NCI-H1092 treated with DMSO at 0.1 percent for 48 hours (cell line): ENCODE measurements at regions not wholly inside any gene's neighbourhood (a gene's known extent, or its start where the extent isn't known, plus 50 kb on each side); places are given as distances from the start of the nearest gene placed in this dataset.

ENCODE experiments used
- DNase-seq: peaks from one replicate; lab custom pipeline; 2025; lab: John Stamatoyannopoulos, UW

DNA sequence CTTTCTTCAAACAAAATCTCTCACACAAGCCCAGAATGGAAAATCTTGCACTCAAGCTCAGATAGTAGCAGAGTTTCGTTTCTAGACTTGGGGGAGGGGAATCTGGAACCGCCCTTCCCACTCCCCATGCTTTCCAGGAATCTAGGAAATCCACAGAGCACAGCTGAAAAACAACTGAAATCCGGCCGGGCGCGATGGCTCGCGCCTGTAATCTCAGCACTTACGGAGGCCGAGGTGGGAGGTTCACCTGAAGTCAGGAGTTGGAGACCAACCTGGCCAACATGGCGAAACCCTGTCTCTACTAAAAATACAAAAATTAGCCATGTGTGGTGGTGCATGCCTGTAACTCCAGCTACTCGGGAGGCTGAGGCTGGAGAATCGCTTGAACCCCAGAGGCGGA is 127.3 kb upstream of the SLC34A2 start:
- DNase-seq: no peak

- no peak for DNase-seq
These were observed 124.4 kb upstream of the SLC34A2 start for GRCh38 chr4:25531272-25531671.

DNA sequence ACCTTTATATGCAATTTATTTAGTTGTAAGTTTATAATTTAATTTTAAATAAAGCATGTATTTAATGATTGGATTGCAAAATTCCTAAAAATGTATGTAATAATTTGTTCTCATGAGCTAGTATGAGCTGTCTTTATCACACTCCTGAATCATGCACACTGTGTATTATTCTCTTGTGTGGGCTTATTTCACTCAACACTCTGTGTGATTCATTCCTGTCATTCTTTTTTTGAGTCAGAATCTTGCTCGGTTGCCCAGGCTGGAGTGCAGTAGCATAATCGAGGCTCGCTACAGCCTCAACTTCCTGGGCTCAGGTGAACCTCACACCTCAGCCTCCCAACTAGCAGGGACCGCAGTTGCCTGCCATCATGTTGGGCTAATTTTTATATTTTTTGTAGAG is 123.1 kb upstream of the SLC34A2 start:
- DNase-seq: no peak

DNA sequence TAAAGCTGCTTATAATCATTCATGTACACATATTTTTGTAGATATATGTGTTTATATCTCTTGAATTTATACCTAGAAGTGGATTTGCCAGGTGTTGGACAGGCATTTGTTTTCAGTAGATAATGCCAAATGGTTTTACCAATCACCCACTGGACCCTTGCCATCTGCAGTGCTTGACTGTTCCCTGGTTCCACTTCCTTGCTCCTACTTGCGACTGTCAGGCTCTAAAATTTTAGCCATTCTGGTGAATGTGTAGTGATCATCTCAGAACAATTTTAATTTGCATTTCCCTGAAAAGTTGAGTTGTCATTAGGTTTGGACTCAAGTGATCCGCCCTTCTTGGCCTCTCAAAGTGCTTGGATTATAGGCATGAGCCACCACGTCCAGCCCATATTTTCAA is 122.4 kb upstream of the SLC34A2 start:
- DNase-seq: no peak

- DNase-seq: no peak
These were observed 120.4 kb upstream of the SLC34A2 start for GRCh38 chr4:25535278-25535677.

- no peak for DNase-seq
These were observed 119.8 kb upstream of the SLC34A2 start for GRCh38 chr4:25535701-25536473.

- no peak for DNase-seq
These were observed 118.9 kb upstream of the SLC34A2 start for GRCh38 chr4:25536564-25537320.

GRCh38 chr4:25538430-25538829 is 117.2 kb upstream of the SLC34A2 start:
- no peak for DNase-seq

GRCh38 chr4:25539241-25539640 is 116.4 kb upstream of the SLC34A2 start:
- no peak for DNase-seq

- DNase-seq: no peak
These were observed 114.9 kb upstream of the SLC34A2 start for GRCh38 chr4:25540734-25541133.

- DNase-seq: no peak
These were observed 108.3 kb upstream of the SLC34A2 start for GRCh38 chr4:25547343-25547742.

DNA sequence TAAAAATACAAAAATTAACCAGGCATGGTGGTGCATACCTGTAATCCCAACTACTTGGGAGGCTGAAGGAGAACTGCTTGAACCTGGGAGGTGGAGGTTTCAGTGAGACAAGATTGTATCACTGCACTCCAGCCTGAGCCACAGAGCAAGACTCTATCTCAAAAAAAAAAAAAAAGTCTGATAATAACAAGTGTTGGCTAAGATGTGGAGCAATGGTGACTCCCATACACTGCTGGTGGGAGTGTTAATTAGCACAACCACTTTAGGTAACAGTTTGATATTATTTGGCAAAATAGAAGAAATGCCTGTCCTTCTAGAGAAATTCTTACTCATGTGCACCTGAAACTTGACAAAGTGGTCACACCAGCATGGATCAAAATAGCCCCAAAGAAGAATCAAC is 106.2 kb upstream of the SLC34A2 start:
- DNase-seq: no peak

DNA sequence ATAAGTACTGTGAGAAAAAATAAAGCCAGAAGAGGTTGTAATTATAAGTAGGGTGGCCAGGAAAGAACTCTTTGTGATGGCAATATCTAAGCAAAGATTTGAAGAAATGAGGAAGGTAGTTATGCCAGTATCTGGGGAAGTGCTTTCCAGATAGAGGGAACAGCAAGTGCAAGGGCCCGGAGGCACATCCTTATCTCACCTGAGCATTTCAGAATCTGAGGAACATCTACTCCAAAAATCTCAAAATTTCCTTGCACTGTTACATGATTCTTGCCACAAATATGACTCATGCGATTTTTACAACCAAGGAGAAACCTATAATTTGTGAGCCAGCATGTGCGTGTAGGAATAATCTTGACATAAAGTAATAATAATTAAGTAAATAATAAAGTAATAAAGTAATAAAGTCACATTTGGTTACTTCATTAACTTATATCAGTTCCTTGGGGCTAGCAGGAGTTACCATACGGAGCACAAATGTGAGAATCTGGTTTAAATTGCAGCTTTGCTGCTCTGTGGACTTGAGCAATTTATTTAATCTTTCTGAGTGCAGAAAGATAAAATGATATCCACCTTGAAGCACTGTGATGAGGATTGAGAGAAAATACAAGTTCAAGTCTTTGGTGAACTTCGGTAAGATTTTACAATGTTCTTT is 105.1 kb upstream of the SLC34A2 start:
- no peak for DNase-seq

GRCh38 chr4:25551605-25552004 is 104.0 kb upstream of the SLC34A2 start:
- DNase-seq: no peak

- no peak for DNase-seq
These were observed 102.9 kb upstream of the SLC34A2 start for GRCh38 chr4:25552580-25553271.

DNA sequence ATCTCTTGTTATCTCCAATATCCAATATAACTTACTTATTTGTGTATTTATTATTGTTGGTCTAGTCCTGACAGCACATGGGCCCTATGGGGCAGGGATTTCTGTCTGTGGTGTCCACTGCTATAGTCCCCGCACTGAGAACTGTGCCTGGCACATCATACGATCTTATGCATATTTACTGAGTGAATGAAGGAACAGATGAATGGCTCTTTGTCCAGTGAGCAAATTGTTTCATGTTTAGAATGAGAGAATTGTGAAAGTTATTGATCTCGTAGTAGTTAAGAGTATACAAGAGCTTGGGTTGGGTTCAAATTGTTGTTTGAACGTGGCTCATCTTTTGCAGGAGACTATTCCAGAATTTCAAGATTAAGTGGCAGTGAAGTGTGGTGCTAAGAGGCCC is 96.1 kb upstream of the SLC34A2 start:
- DNase-seq: no peak

DNA sequence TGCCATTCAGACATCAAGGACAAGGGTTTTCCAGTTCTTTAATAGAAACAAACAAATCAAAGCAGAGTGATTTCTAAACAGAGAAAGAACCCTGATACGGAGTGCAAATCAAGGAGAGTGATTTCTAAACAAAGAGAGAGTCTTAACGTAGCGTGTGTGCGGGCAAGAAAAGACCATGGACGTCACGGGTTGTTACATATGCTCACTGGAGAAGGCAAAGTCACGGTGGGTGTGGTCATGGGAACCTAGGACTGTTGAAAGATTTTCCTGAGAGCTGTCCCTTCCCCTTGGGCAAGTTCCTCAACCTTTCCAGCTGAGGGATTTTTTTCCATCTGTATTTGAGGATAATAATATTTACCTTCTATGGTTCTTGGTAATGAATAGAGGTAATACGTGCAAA is 95.0 kb upstream of the SLC34A2 start:
- no peak for DNase-seq

- DNase-seq: peak; percentile 45
These were observed 92.5 kb upstream of the SLC34A2 start for GRCh38 chr4:25563071-25563564.

GRCh38 chr4:25564836-25565235 is 90.8 kb upstream of the SLC34A2 start:
- DNase-seq: no peak

DNA sequence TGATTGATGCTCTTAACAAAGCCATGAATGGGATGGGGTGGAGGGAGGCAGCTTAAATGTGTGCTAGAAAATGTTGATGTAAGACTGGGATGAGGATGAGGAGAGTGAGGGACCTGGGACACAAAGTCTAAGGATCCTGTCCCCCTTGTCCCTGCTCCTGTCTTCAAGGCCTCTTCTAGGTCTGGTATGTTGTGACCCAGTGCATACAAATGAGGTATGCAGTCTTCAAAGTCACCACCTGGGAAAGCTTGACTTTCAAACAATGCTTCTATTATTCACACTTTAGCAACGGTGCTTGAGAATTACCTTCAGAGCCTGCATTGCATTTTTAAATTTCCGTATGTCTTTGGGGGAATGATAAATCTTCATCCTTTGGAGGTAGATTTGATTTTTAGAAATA is 88.4 kb upstream of the SLC34A2 start:
- no peak for DNase-seq

- no peak for DNase-seq
These were observed 85.9 kb upstream of the SLC34A2 start for GRCh38 chr4:25569716-25570115.

DNA sequence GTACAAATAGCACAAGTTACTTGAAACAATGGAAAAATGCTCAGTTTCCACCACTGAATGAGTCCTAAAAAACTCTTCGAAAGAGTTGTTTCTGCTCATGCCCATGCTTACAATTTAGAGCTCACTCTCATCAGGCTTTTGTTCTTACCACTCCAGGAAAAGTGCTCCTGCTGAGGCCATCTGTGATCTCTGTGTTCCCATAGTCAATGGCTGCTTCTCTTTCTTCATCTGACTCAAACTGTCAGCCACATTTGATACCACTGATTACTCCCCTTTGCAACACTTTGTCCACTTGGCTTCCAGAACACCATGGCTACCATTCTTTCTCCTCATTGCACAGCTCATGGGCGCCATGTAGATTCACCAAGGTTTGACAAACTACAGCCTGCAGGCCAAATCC is 80.0 kb upstream of the SLC34A2 start:
- DNase-seq: no peak
